B cell (primary cell): ENCODE measurements at regions not wholly inside any gene's neighbourhood (a gene's known extent, or its start where the extent isn't known, plus 50 kb on each side); places are given as distances from the start of the nearest gene placed in this dataset.

ENCODE experiments used
- ATAC-seq: fragments of 200-7000 bp; cut with Tn5 transposase; one replicate; pipeline ENCODE4 v1.10.0; 2021; ENCODE audit warnings: low read depth, mild to moderate bottlenecking, moderate number of reproducible peaks, moderate library complexity
- CTCF ChIA-PET: fragments of 350-600 bp; sonication (Branson Sonifier 250); formaldehyde crosslinking; loops from one replicate; lab custom pipeline; 2021; ENCODE audit warnings: antibody characterized with exemption, inconsistent platforms; lab: Charles Lee
- POLR2A ChIA-PET: fragments of 350-600 bp; sonication (Branson Sonifier 250); formaldehyde crosslinking; loops from one replicate; lab custom pipeline; 2021; ENCODE audit warnings: antibody characterized with exemption; lab: Charles Lee
- DNase-seq: peaks from one replicate; pipeline ENCODE4 v3.0.0; 2013
- H2AFZ ChIP-seq: 2 replicates; pipeline ENCODE4 v1.6.1; 2012; ENCODE audit warnings: mild to moderate bottlenecking, low read depth, low read length; ENCODE audit not compliant: insufficient read depth, poor library complexity, severe bottlenecking
- H3K27ac ChIP-seq, 2 donors: 1 replicate in 1 of 2; 2 replicates in 1 of 2; pipeline ENCODE4 v1.5.1; 2012 to 2013; ENCODE audit warnings: low read length in 2 of 2, mild to moderate bottlenecking in 2 of 2, moderate library complexity in 1 of 2
- H3K27me3 ChIP-seq, 4 experiments: fragments of 200-600 bp in 1 of 4; sonication (generic) in 1 of 4; replicated peaks in 1 of 4; 1 replicate in 2 of 4; 2 replicates in 2 of 4; pipeline versions ENCODE4 v1.6.1 to v1.7.0; 2013 to 2016; ENCODE audit warnings: low read length in 3 of 4, mild to moderate bottlenecking in 2 of 4, mixed read lengths in 1 of 4, moderate library complexity in 1 of 4; ENCODE audit not compliant: insufficient read depth in 4 of 4, control insufficient read depth in 3 of 4; ENCODE audit errors: control extremely low read depth in 1 of 4
- H3K36me3 ChIP-seq, 2 experiments: replicated peaks in 1 of 2; 1 replicate in 1 of 2; 2 replicates in 1 of 2; pipeline versions ENCODE4 v1.6.1 to v1.7.1; 2013; ENCODE audit warnings: low read length in 1 of 2; ENCODE audit not compliant: insufficient read depth in 2 of 2, control insufficient read depth in 1 of 2; ENCODE audit errors: control extremely low read depth in 1 of 2, extremely low read depth in 1 of 2
- H3K4me1 ChIP-seq, 2 donors: fragments of 200-600 bp in 1 of 2; sonication (generic) in 1 of 2; 1 replicate in 1 of 2; 2 replicates in 1 of 2; pipeline versions ENCODE4 v1.5.1 to v1.6.1; 2013 to 2017; ENCODE audit warnings: low read length in 2 of 2; ENCODE audit not compliant: control insufficient read depth in 2 of 2, insufficient read depth in 2 of 2
- H3K4me2 ChIP-seq: replicated peaks from 2 replicates; pipeline ENCODE3; 2012; ENCODE audit warnings: mild to moderate bottlenecking, low read depth, low read length; ENCODE audit not compliant: poor library complexity, severe bottlenecking
- H3K4me3 ChIP-seq, 5 experiments: fragments of 200-600 bp in 1 of 5; sonication (generic) in 1 of 5; 1 replicate in 3 of 5; 2 replicates in 2 of 5; pipeline versions ENCODE4 v1.5.1 to v1.7.0; 2011 to 2016; ENCODE audit warnings: low read length in 4 of 5, mild to moderate bottlenecking in 4 of 5, low read depth in 2 of 5, control low read depth in 1 of 5, moderate library complexity in 1 of 5; ENCODE audit not compliant: insufficient read depth in 1 of 5; ENCODE audit errors: control extremely low read depth in 1 of 5, extremely low read depth in 1 of 5
- H3K79me2 ChIP-seq: fragments of 200-600 bp; sonication (generic); one replicate; pipeline ENCODE4 v1.6.0; 2016; ENCODE audit warnings: low read length; ENCODE audit not compliant: control insufficient read depth, insufficient read depth
- H3K9ac ChIP-seq: fragments of 200-600 bp; sonication (generic); 2 replicates; pipeline ENCODE4 v1.6.1; 2017; ENCODE audit warnings: mild to moderate bottlenecking, low read length, moderate library complexity
- H3K9me3 ChIP-seq, 3 donors: one replicate each; pipeline versions ENCODE4 v1.6.1 to v1.7.1; 2013; ENCODE audit warnings: low read length in 2 of 3; ENCODE audit not compliant: control insufficient read depth in 2 of 3, insufficient read depth in 1 of 3; ENCODE audit errors: control extremely low read depth in 1 of 3
- H4K20me1 ChIP-seq: 2 replicates; pipeline ENCODE4 v1.6.0; 2012; ENCODE audit warnings: mild to moderate bottlenecking, low read length; ENCODE audit not compliant: insufficient read depth, control insufficient read depth, poor library complexity, severe bottlenecking
- H3K27ac Mint-ChIP-seq: one replicate; pipeline ENCODE4 v1.8.0; 2021; ENCODE audit warnings: mixed read lengths
- H3K27me3 Mint-ChIP-seq: one replicate; pipeline ENCODE4 v1.8.0; 2021; ENCODE audit warnings: mixed read lengths
- H3K4me1 Mint-ChIP-seq: one replicate; pipeline ENCODE4 v1.8.0; 2021; ENCODE audit warnings: mixed read lengths
- H3K4me3 Mint-ChIP-seq: one replicate; pipeline ENCODE4 v1.8.0; 2021; ENCODE audit warnings: mixed read lengths
- H3K9me3 Mint-ChIP-seq: one replicate; pipeline ENCODE4 v1.8.0; 2022; ENCODE audit warnings: mixed read lengths; ENCODE audit not compliant: insufficient read depth
- EZH2 ChIP-seq: IDR thresholded peaks from 2 replicates; pipeline ENCODE4 v1.6.1; 2012; ENCODE audit warnings: borderline replicate concordance, low read depth, mild to moderate bottlenecking, moderate library complexity, low read length; ENCODE audit not compliant: insufficient read depth, poor library complexity, severe bottlenecking
- WGBS: methylation state at CpG from one replicate; pipeline ENCODE4 v1.1.5; 2013; ENCODE audit warnings: missing lambda C conversion rate; ENCODE audit not compliant: insufficient coverage; 5-methylcytosine and 5-hydroxymethylcytosine counted together
- intact Hi-C: fragments of 100-400 bp; cut with micrococcal nuclease; formaldehyde crosslinking; loops from one replicate; pipeline ENCODE4 v1.10.0; 2022
- TF ChIP-seq, protein P1 (sequence below): fragments of 200-600 bp; IDR thresholded peaks from one replicate; pipeline ENCODE4 v1.8.0; 2022; ENCODE audit warnings: antibody characterized with exemption, mild to moderate bottlenecking

- Mint-ChIP-seq H3K9me3 (no peaks in the 10 kb centered on the region), H3K27me3 (no peaks in the 10 kb centered on the region), H3K4me1 (no peaks in the 10 kb centered on the region), H3K4me3 (no peak overlapping the region), H3K27ac (no peak overlapping the region)
- Histone ChIP-seq H3K9ac (no peak overlapping the region), H3K4me1 (no peaks in the 10 kb centered on the region), H3K27ac (no peak overlapping the region), H3K27me3 (no peaks in the 10 kb centered on the region), H3K4me3 (no peak overlapping the region), H3K36me3 (no peaks in the 10 kb centered on the region), H2AFZ (no peak overlapping the region), H4K20me1 (no peaks in the 10 kb centered on the region), H3K4me2 (no peak overlapping the region), H3K9me3 (no peaks in the 10 kb centered on the region), H3K79me2 (no peaks in the 10 kb centered on the region)
- TF ChIP-seq, protein P1, sequence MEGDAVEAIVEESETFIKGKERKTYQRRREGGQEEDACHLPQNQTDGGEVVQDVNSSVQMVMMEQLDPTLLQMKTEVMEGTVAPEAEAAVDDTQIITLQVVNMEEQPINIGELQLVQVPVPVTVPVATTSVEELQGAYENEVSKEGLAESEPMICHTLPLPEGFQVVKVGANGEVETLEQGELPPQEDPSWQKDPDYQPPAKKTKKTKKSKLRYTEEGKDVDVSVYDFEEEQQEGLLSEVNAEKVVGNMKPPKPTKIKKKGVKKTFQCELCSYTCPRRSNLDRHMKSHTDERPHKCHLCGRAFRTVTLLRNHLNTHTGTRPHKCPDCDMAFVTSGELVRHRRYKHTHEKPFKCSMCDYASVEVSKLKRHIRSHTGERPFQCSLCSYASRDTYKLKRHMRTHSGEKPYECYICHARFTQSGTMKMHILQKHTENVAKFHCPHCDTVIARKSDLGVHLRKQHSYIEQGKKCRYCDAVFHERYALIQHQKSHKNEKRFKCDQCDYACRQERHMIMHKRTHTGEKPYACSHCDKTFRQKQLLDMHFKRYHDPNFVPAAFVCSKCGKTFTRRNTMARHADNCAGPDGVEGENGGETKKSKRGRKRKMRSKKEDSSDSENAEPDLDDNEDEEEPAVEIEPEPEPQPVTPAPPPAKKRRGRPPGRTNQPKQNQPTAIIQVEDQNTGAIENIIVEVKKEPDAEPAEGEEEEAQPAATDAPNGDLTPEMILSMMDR: no peak
- TF ChIP-seq EZH2: no peak
- DNase-seq (no peak), ATAC-seq (no peak)
- POLR2A ChIA-PET: no interaction called here
- intact Hi-C loops: no loop called here
- CTCF ChIA-PET: no interaction called here
- 53% methylated on average over 2 of the region's 5 CpGs for WGBS
Measured at GRCh38 chr21:38598413-38598812, 100.1 kb upstream of the ERG start.

- intact Hi-C loops: no loop called here
- Histone ChIP-seq H3K9me3 (no peaks in the 10 kb centered on the region), H3K4me3 (no peak overlapping the region), H3K4me1 (no peaks in the 10 kb centered on the region), H3K4me2 (no peak overlapping the region), H3K9ac (no peak overlapping the region), H3K27me3 (no peaks in the 10 kb centered on the region), H3K79me2 (no peaks in the 10 kb centered on the region), H3K36me3 (no peaks in the 10 kb centered on the region), H2AFZ (no peak overlapping the region), H4K20me1 (no peaks in the 10 kb centered on the region), H3K27ac (no peak overlapping the region)
- ChIA-PET CTCF (interaction anchor here (0.5 kb wide), 1 partner anchor 17 kb away, joined by 3 read pairs; no protein-coding TSS in a partner anchor), POLR2A (no interaction called here)
- no peak for ATAC-seq
- no peaks in the 10 kb centered on the region for H3K9me3 Mint-ChIP-seq
- TF ChIP-seq, protein P1: no peak
- no peak for TF ChIP-seq EZH2
- no peak overlapping the region for H3K4me3 Mint-ChIP-seq
- H3K27ac Mint-ChIP-seq: no peak overlapping the region
- 86% methylated on average over 5 of the region's 8 CpGs for WGBS
- no peaks in the 10 kb centered on the region for H3K4me1 Mint-ChIP-seq
- H3K27me3 Mint-ChIP-seq: no peaks in the 10 kb centered on the region
- DNase-seq: no peak
Measured at GRCh38 chr21:38599381-38599975, 101.2 kb upstream of the ERG start.
